HG02759 (cell line): ENCODE measurements at regions not wholly inside any gene's neighbourhood (a gene's known extent, or its start where the extent isn't known, plus 50 kb on each side); places are given as distances from the start of the nearest gene placed in this dataset.
"Not testable (repeated sequence)": the region's sequence is repeated elsewhere in the genome, so short reads cannot be mapped to it uniquely, and the experiment has no call there.

ENCODE experiments used
- ATAC-seq: cut with Tn5 transposase; IDR thresholded peaks from one replicate; pipeline ENCODE4 v1.9.1; 2021; ENCODE audit warnings: mild to moderate bottlenecking, moderate library complexity; ENCODE audit not compliant: unreplicated experiment

DNA sequence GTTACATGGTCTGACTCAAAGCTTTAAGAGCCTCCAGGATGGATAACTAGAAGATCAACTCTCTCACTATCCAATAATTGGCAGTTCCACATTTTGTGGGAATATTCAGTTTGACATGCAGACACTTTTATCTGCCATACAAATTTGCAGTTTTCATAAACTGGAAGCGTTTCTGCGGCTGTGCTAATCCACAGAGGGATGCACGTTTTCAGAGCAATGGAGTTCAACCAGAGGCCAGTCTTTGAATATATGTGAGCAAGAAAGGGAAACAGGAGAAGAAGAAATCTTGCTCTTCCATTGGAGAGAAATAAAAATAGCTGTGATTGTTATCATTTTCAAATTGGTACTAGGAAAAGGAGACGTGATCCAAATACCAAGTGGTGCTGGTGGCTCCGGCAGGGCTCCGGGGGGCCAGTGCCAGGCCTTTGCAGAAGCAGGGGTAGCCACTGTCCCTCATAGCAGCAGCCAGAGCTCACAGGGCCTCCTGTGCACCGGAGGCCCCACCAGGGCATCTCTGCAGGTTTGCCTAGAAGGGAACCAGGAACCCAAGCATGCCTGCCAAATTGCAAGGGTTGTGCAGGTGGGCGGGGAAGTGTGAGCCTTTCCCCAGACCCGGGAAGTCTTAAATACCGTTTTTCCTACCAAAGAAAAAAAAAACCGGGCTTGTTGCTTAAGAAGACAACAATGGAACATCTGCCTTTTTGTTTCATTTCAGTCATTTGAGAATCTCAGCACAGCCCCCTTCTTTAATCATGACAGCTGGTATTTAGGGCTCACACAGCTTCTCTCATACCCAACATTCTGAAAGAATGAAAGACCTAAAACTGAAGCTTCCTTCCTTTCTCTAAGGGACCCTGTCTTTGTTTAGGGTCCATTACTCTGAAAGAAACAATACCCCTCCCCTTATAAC lies 791.1 kb upstream of the SOX11 start:
- no peak for ATAC-seq

- ATAC-seq = no peak
These were observed 788.4 kb upstream of the SOX11 start for GRCh38 chr2:4903656-4904348.

GRCh38 chr2:4908461-4908860 lies 783.7 kb upstream of the SOX11 start:
- no peak for ATAC-seq

DNA sequence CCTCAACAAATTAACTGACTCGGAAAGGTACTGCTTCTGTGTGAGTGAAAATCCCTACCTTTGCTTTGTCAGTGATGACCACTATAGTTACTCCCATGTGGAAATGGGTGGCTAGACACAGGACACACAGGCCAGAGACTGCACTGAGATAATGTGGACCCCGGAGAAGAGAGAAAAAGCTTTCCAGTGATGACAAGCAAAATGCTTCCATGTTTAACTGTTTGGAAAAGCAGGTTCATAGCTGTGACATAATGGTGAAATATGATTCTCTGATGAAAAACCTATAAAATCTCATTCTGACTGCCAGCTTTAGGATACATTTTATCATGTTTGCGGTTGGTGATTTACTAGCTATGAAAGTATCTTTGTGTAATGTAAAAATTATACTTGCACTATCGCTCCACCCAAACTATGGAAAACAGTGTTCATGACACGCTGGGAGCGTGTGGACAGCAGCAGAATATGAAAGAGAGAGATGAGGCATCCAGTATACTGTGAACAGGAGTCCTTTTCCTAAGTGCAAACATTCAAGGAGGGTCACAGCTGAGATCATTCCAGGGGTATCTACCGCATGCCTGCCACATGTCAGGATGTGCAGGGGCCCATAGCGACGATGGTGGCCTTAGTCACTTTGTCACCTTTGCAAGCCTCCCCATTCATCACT lies 782.7 kb upstream of the SOX11 start:
- ATAC-seq = no peak

GRCh38 chr2:4914036-4914435 lies 778.1 kb upstream of the SOX11 start:
- ATAC-seq = no peak

DNA sequence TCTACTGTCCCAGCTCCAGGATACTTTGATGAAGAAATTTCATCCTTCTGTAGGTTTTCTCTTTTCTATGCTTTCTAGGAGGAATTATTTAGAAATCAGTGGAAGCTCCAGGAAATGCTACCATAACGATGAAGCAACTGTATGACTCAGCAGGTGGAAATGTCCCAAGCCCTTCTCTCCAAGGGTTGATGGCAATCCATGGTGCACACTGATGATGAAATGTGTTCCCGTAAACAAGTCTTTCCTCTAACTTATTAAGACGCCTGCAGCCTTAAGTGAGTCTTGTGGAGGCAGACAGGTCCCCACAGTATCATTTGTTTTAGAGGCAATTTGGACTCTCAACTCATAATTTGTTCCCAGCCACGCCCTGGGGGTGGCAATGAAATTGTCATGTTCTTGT lies 777.6 kb upstream of the SOX11 start:
- ATAC-seq = no peak

DNA sequence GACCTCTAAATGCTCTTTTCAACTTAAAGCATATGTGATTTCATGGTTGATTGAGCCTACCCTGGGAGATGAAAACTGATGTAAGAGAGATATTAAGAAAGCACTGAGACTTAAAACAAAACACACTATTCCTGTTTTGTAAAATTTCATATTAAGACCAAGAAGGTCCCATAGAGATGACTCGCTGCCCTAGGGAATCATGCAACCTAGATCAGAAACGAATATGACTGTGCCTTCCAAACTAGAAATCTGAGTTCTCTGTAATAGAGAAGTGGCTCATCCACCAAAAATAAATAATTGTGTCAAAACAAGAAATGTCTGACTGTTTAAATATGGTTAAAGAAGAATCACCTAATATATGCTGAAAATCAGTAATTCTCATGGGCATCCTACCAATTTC lies 776.8 kb upstream of the SOX11 start:
- no peak for ATAC-seq

DNA sequence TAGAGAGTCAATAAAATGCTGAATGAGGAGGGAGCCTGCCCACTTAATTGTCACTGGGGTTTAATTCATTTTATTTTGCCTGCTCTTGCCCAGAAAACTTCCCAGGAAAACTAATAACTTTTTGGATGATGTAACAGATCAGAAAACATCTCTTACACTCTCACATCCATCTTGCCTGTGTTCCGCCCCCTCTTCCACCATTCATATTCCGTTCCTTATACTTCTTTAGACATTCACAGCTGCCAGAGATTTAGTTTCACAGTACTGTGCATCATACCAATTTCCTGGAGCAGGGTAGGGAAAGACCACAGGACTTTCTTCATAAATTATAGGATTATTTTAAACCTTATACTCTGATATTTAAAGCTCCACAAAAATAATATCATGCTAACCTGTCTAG lies 776.1 kb upstream of the SOX11 start:
- ATAC-seq = no peak

DNA sequence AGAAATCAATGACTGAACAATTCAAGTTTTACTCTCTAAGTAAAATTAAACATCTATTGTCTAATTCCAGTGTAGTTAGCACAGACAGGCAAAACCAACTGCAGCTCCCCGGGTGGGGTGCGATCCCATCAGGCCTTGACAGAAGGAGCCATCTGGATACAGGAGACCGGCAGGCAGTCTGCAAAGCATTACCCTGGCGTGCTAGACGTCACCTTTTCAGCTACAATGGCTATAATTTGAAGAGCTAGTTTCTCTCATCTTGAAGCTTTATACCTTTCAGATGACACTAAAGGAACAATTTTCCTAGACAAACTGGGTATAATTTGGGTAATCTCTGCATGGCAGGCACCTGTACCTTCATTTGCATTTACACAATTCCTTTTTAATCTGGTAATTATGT lies 761.5 kb upstream of the SOX11 start:
- ATAC-seq = no peak

DNA sequence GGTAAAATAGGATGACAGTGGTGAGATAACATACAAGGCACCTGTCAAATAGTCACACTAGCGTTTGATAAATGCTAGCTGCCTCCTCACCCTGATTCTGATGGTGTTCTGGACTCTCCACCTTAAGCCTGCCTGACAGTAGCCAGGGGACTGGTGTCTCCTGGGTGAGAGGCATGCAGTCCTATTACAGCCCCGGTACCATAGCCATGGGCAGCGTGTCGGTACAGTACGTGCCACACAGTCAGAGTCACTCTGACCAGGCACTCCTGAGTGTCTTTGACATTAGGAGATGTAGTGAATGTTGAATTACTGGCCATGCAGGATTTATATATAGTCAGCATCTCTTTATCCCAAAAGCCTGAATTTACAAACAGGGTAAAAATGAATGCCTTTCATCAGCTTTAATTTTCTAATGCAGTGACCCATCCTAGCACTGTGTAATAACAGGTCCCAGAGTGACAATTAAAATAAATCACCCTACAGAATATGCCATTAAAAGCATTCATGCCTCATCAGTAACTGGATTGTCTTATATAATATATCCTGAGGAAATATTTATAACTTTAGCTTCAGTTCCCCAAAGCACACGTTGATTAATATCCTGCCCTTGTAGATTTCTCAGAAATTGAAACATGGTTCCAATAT lies 760.3 kb upstream of the SOX11 start:
- ATAC-seq = no peak

DNA sequence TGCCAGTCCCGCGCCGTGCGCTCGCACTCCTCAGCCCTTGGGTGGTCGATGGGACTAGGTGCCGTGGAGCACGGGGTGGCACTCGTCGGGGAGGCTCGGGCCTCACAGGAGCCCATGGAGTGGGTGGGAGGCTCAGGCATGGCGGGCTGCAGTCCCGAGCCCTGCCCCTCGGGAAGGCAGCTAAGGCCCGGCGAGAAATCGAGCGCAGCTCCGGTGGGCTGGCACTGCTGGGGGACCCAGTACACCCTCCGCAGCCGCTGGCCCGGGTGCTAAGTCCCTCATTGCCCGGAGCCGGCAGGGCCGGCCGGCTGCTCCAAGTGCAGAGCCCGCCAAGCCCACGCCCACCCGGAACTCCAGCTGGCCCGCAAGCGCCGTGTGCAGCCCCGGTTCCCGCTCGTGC lies 756.9 kb upstream of the SOX11 start:
- ATAC-seq = not testable (repeated sequence)

DNA sequence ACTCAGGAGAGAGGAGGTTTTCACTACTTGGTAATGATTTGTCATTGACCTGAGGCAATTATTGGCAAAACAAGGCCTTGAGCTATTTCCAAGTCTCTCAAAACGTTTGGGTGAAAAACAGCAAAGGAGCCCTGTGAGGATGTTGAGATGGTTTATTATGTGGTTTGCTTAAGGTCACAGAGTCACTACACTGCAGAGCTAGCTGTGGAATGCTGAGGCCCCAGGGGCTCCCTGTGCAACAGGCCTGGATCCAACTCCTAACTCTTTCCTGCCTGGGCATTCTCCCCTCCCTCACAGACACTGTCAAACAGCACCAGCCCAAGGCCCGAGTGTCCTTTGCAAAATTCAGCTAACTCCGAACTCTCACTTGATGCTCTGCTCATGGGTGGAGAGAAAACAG lies 754.6 kb upstream of the SOX11 start:
- ATAC-seq = no peak

- ATAC-seq = no peak
These were observed 754.0 kb upstream of the SOX11 start for GRCh38 chr2:4938206-4938605.

GRCh38 chr2:4942441-4942840 lies 749.7 kb upstream of the SOX11 start:
- ATAC-seq = no peak

DNA sequence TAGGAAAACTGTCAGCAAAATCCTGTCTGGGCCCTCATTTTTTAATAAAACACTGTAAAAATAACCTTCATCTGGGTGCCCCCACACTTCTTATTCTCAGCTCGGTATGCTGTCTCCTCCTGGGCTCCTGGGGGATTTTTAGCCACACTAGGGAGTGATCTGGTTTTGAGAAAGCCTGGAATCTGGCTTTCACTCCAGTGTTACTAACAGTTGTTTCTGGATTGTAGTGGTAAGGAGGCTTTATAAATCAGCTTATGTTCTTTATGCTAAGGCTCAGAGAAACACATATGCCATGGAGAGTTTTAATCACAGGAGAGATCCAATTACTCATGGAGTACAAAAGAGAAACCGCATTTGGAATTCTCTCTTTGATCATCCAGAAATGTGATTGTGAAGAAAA lies 744.3 kb upstream of the SOX11 start:
- ATAC-seq = no peak

- no peak for ATAC-seq
These were observed 740.8 kb upstream of the SOX11 start for GRCh38 chr2:4951368-4951767.

- no peak for ATAC-seq
These were observed 733.0 kb upstream of the SOX11 start for GRCh38 chr2:4959219-4959618.

GRCh38 chr2:4962419-4962818 lies 729.8 kb upstream of the SOX11 start:
- no peak for ATAC-seq

DNA sequence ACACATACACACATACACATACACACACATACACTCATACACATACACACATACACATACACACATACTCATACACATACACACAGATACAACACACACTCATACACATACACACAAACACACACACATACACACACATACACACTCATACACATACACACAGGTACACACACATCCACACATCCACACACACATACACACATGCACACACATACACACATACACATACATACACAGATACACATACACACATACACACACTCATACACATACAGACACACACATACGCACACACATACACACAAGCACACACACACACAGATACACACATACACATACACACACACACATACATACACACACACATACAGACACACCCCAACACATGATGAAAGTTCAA lies 729.1 kb upstream of the SOX11 start:
- no peak for ATAC-seq

DNA sequence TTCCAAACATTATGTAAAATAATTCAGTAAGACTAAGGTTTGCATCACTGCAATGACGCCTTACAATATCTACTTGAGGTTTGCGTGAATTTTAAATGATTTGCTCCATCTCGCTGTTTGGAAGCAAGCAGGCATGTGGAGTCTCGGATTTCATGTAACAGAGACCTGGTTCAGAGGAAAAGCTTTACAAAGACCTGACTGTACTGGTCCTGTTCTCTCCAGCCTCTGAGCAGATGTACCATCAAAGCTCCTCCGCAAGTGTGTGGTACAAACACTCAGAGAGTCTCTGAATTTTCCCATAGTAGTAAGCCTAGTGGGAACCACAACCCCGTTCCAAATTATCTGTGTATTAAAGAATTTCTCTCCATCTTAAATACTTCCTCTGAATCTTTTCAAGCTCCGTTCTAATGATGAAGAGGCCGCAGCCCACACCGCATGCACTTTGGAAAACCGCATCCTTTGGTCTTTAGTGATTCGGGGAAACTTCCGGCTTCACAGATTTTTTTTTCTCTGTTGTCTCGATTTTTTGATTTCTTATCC lies 728.1 kb upstream of the SOX11 start:
- ATAC-seq = no peak

DNA sequence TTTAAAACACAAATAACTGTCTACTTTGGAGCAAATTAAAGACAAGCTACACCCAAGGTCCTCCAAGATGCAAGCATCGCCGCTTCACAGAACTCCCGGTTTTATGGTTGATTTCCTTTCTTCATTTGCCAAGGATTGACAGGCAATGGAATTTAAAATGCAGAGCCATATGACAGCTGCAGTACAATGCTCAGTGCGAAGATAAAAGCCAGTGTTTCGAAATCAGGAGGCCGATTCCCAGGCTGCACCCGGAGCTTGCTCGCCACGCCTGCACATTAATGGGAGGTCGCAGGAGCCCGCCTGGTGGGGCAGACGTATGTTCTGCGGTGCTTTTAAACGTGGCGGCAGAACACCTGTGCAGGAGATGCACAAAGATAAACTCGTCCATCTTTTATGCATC lies 727.6 kb upstream of the SOX11 start:
- ATAC-seq = no peak
